HG02973 (cell line): ENCODE measurements at regions not wholly inside any gene's neighbourhood (a gene's known extent, or its start where the extent isn't known, plus 50 kb on each side); places are given as distances from the start of the nearest gene placed in this dataset.

Source experiments
- ATAC-seq: cut with Tn5 transposase; IDR thresholded peaks from one replicate; pipeline ENCODE4 v1.9.1; 2021; ENCODE audit warnings: moderate library complexity; ENCODE audit not compliant: unreplicated experiment

GRCh38 chr6:105967917-105968602 is 118.1 kb upstream of the PRDM1 start:
- ATAC-seq, result no peak

- no peak for ATAC-seq
Observed at GRCh38 chr6:105966481-105966880, 119.7 kb upstream of the PRDM1 start.

- no peak for ATAC-seq
Observed at GRCh38 chr6:105964979-105965760, 121.0 kb upstream of the PRDM1 start.

DNA sequence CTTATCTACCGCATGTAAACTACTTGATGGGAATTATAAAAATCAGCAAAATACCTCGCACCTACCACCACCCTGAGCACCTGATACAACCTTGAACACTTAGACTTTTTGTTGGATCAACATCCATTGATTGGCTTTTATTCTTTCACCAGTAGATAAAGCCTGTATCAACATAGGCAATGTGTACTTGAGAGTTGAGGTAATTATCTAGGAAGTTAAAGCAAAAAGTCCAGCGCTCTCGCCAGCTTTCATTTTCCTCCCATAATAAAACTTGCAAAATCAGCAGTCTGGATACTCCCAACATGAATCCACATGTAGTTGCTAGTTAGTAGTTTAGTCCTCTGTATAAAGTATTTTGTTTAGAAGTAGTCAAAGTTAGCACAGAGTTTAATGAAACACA is 132.0 kb upstream of the PRDM1 start:
- ATAC-seq, result no peak

- ATAC-seq, result no peak
Observed at GRCh38 chr6:105952772-105953690, 133.1 kb upstream of the PRDM1 start.

GRCh38 chr6:105952326-105952725 is 133.8 kb upstream of the PRDM1 start:
- no peak for ATAC-seq

GRCh38 chr6:105951322-105951721 is 134.8 kb upstream of the PRDM1 start:
- ATAC-seq, result no peak

DNA sequence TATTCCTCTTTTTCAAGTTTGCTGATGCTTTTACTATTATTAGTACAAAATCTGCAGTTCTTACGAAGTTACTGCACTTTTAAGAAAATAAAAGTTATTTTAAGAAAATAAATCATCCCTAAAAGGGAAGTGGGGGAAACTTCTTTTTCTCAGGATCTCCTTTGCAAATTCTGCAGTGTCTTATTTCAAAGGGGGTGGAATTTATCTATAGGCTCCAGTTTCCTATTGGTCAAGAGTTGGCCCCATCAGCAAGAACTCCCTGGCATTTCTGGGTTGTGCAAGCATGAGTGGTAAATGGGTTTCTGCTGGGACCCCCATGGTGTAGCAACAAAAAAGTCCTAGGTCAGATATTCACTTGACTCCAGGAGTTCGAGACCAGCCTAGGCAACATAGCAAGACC is 136.3 kb upstream of the PRDM1 start:
- ATAC-seq, result no peak

- no peak for ATAC-seq
Observed at GRCh38 chr6:105943514-105943913, 142.6 kb upstream of the PRDM1 start.

- ATAC-seq, result no peak
Observed at GRCh38 chr6:105941621-105942412, 144.3 kb upstream of the PRDM1 start.

- no peak for ATAC-seq
Observed at GRCh38 chr6:105940990-105941389, 145.1 kb upstream of the PRDM1 start.

DNA sequence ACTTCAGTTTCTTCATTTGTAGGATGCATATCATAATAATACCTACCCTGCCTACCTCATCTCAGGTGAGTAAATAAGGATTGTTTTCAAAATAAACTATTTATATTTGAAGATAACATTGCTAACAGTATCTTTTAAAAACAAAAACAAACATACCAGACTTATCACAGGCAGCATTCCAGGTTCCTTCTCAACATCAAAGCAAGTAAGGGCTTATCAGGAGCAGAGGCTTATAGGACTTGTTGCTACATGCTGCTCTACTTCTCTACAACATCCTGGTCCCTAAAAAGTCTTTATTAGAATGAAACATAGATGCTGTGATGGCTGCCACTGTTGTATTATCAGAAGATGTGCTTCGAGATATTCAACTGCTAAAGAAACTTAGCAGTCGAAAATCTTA is 149.2 kb upstream of the PRDM1 start:
- no peak for ATAC-seq

- no peak for ATAC-seq
Observed at GRCh38 chr6:105935416-105935815, 150.7 kb upstream of the PRDM1 start.

- ATAC-seq, result no peak
Observed at GRCh38 chr6:105934708-105935107, 151.4 kb upstream of the PRDM1 start.

DNA sequence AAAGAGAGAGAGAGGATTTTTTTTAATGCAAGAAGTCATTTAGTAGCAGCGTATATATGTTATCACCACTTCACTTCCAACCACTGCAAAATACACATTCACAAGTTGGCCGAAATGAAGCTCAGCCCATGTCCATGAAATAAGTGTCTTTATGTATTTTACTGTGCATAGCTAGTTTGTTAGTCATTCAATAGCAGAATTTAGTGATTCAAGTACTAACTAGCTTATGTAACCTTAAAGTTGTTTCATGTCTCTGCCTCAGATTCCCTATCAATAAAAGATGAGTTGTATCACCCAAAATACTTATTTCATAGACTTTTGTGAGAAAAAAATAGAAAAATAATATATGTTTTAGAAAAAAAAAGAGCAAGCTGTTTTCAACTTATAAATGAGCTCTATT is 153.7 kb upstream of the PRDM1 start:
- no peak for ATAC-seq

- no peak for ATAC-seq
Observed at GRCh38 chr6:105929626-105930025, 156.5 kb upstream of the PRDM1 start.

DNA sequence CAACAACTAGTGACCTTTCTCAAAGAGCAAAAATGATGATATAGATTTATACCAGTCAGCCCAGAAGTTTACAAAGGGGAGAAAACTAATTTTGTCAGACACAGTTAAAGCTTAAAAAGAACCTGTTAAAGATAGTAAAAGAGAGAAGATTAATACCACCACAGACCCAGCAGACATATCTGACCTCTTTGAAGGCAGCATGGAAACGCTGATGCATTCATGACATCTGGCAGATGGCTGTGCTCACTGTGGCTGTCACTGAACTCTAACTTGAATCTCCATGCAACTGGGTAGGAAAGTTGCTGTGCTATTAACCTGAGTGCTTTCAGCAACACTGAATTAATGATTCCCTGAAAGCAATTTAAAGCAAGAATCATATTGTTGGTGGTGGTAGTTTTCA is 159.8 kb upstream of the PRDM1 start:
- ATAC-seq, result no peak

DNA sequence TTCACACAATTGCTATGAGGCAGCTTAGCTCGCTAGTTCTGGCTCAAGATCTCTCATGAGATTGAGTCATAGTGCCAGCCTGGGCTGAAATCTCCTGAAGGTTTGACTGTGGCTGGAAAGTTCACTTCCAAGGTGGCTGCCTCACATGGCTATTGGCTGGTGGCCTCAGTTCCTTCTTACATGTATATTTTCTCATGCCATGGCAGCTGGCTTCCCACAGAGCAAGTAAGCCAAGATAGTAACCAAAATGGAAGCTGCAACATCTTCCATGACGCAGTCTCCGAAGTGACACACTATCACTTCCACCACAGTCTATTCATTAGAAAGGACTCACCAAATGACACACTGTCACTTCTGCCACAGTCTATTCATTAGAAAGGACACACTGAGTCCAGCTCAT is 160.4 kb upstream of the PRDM1 start:
- ATAC-seq, result no peak

GRCh38 chr6:105921781-105922180 is 164.4 kb upstream of the PRDM1 start:
- no peak for ATAC-seq

- no peak for ATAC-seq
Observed at GRCh38 chr6:105920071-105920470, 166.1 kb upstream of the PRDM1 start.
